ENCODE measurements at regions not wholly inside any gene's neighbourhood (a gene's known extent, or its start where the extent isn't known, plus 50 kb on each side); places are given as distances from the start of the nearest gene placed in this dataset.
A peak's percentile ranks its signal among the peaks of the same experiment; 100 is the strongest.

DNA sequence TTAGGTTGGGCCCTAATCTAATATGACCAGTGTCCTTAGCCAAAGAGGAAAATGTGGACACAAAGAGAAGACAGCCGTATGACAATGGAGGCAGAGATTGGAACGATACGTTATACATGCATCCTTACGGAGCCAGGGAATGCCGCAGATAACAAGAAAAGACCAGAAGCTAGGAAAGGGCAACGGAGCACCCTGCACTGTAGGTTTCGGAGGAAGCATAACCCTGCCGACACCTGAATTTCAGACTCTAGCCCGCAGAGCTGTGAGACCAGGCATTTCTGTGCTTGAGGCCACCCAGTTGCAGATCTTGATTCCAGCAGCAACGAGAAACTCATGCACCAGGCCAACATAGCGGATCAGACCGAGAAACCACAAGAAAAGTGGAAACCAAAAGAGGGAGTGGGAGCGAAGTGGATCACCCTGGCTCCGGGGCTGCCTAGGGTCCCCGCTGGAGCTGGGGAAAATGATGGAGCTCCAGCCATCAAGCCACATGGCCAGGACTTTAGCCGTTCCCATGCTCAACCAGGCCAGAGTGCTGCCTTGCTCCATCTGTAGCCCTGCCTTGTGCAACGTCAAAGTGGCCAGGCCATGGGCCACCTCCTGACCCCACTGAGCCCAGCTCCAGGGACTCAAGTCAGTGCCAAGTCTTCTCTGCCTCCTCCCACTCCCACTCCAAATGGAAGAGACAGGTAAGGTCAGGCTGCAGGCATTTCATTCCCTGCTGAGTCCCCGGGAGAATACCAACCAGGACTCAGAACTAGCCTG is 51.7 kb upstream of the RPL38 start:
- H4K20me1 ChIP-seq (ENCODE audit: insufficient read depth) = no peaks in the 10 kb centered on the region
- no peak overlapping the region for H2AFZ ChIP-seq (ENCODE audit: low read depth, low read length, poor library complexity, severe bottlenecking)
- peaks cover 3% of the 10 kb centered on the region; the same call in 1 of the 2 replicates for H3K27me3 ChIP-seq (ENCODE audit: insufficient read depth, low read length)
- no peak overlapping the region for H3K4me2 ChIP-seq (ENCODE audit: low read length)
- DNase-seq (ENCODE audit: low read depth, low spot score) = no peak
- no TSS peak for BruUV-seq (replicated peaks)
- H3K4me3 ChIP-seq (replicated peaks in 1 of 2; ENCODE audit: low read depth in 1 of 2, low read length in 2 of 2) = no peak overlapping the region
- no peaks in the 10 kb centered on the region for H3K79me2 ChIP-seq (ENCODE audit: insufficient read depth, low read length)
- ChIA-PET POLR2A (no interaction called here), RAD21 (ENCODE audit: low non-redundant PET in 1 of 2, low total read pairs in 2 of 2, uncharacterized antibody in 2 of 2, unreplicated experiment in 2 of 2) (no interaction called here), CTCF (no interaction called here)
- ATAC-seq = no peak
- H3K9me3 ChIP-seq (ENCODE audit: control insufficient read depth in 1 of 2, insufficient read depth in 1 of 2, low read depth in 1 of 2, low read length in 2 of 2) = no peaks in the 10 kb centered on the region
- no peak overlapping the region for H3K27ac ChIP-seq (ENCODE audit: low read depth, low read length)
- TF ChIP-seq POLR2A (IDR thresholded peaks at IDR 0.05; ENCODE audit: borderline replicate concordance, extremely low read depth, insufficient read depth, insufficient read length) = no peak
- intact Hi-C loops (cut with micrococcal nuclease) = no loop called here
- no peaks in the 10 kb centered on the region for H3K36me3 ChIP-seq (ENCODE audit: control insufficient read depth in 1 of 2, insufficient read depth in 2 of 2, low read length in 2 of 2)
- peaks cover 10 to 19% of the 10 kb centered on the region in 2 experiments for H3K4me1 ChIP-seq (ENCODE audit: control insufficient read depth in 1 of 2, insufficient read depth in 2 of 2, low read length in 2 of 2)
- H3K9ac ChIP-seq (ENCODE audit: low read length) = no peak overlapping the region
- H3K9me2 ChIP-seq (ENCODE audit: insufficient read depth) = no peaks in the 10 kb centered on the region

DNA sequence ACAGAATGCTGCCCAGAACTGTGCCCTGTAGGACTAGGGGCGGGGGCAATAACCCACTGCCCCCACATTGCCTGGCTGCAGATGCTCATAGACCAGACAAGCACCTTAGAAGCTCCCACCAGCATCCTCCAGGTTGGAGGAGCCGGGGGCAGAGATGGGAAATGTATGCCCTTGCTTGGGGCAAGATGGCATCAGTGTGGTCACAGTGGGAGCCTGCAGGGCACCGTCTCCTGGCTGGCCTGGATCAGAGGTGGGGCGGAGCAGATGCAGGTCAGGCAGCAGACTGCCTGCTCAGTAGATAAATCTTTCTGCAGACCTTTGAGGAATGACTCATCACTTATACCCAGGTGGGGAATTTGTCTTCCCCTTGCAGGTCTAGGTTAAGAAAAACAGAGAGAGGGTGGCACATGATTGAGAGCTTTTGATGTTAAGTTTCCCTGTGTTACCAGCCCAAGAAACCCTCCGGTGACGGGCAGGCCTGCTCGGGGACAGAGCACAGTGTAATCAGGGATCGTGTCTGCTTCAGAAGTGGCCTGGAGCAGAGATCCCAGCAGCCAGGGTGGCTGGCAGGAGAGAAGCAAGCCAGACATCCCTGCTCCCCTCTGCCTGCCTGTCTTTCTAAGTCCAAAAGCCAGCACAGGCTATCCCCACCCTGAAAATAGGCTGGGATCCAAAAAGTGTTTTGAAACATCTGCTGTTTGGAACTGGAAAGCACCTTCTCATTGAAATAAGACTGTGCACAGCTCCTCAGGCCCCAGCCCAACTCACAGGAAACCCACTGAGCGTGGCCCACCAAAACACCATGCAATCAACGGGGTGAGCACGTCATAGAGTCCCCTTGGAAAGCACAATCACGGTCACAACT is 50.7 kb upstream of the RPL38 start:
- Histone ChIP-seq H4K20me1 (ENCODE audit: insufficient read depth) (no peaks in the 10 kb centered on the region), H3K27me3 (ENCODE audit: insufficient read depth, low read length) (peaks cover 3% of the 10 kb centered on the region; the same call in 1 of the 2 replicates), H3K4me3 (replicated peaks in 1 of 2; ENCODE audit: low read depth in 1 of 2, low read length in 2 of 2) (no peak overlapping the region), H3K4me2 (ENCODE audit: low read length) (peak overlapping the region; percentile 20; the same call in 1 of the 2 replicates), H3K79me2 (ENCODE audit: insufficient read depth, low read length) (no peaks in the 10 kb centered on the region), H3K9ac (ENCODE audit: low read length) (no peak overlapping the region), H2AFZ (ENCODE audit: low read depth, low read length, poor library complexity, severe bottlenecking) (no peak overlapping the region), H3K9me3 (ENCODE audit: control insufficient read depth in 1 of 2, insufficient read depth in 1 of 2, low read depth in 1 of 2, low read length in 2 of 2) (no peaks in the 10 kb centered on the region), H3K9me2 (ENCODE audit: insufficient read depth) (no peaks in the 10 kb centered on the region), H3K4me1 (ENCODE audit: control insufficient read depth in 1 of 2, insufficient read depth in 2 of 2, low read length in 2 of 2) (peaks cover 10 to 19% of the 10 kb centered on the region in 2 experiments), H3K36me3 (ENCODE audit: control insufficient read depth in 1 of 2, insufficient read depth in 2 of 2, low read length in 2 of 2) (no peaks in the 10 kb centered on the region), H3K27ac (ENCODE audit: low read depth, low read length) (no peak overlapping the region)
- BruUV-seq (replicated peaks) = no TSS peak
- intact Hi-C loops (cut with micrococcal nuclease) = no loop called here
- CTCF ChIA-PET = no interaction called here
- POLR2A ChIA-PET = no interaction called here
- RAD21 ChIA-PET (ENCODE audit: low non-redundant PET in 1 of 2, low total read pairs in 2 of 2, uncharacterized antibody in 2 of 2, unreplicated experiment in 2 of 2) = no interaction called here
- ATAC-seq = peak; percentile 63
- no peak for DNase-seq (ENCODE audit: low read depth, low spot score)
- TF ChIP-seq FOSL1 (IDR thresholded peaks at IDR 0.05; ENCODE audit: low read depth) = no peak
- no peak for TF ChIP-seq REST (IDR thresholded peaks at IDR 0.05; ENCODE audit: low read depth)
- TF ChIP-seq SRF (IDR thresholded peaks at IDR 0.05; ENCODE audit: low read depth) = no peak
- TF ChIP-seq, protein P1, sequence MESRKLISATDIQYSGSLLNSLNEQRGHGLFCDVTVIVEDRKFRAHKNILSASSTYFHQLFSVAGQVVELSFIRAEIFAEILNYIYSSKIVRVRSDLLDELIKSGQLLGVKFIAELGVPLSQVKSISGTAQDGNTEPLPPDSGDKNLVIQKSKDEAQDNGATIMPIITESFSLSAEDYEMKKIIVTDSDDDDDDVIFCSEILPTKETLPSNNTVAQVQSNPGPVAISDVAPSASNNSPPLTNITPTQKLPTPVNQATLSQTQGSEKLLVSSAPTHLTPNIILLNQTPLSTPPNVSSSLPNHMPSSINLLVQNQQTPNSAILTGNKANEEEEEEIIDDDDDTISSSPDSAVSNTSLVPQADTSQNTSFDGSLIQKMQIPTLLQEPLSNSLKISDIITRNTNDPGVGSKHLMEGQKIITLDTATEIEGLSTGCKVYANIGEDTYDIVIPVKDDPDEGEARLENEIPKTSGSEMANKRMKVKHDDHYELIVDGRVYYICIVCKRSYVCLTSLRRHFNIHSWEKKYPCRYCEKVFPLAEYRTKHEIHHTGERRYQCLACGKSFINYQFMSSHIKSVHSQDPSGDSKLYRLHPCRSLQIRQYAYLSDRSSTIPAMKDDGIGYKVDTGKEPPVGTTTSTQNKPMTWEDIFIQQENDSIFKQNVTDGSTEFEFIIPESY (IDR thresholded peaks at IDR 0.05; ENCODE audit: extremely low read depth, insufficient replicate concordance, low read length) = no peak
- no peak for TF ChIP-seq YY1 (IDR thresholded peaks at IDR 0.05; ENCODE audit: extremely low read depth, insufficient replicate concordance, low read depth, low read length)
- TF ChIP-seq SIN3A (IDR thresholded peaks at IDR 0.05; ENCODE audit: low read depth) = no peak
- no peak for TF ChIP-seq CEBPB (IDR thresholded peaks at IDR 0.05; ENCODE audit: low read depth)
- no peak for TF ChIP-seq MAX (IDR thresholded peaks at IDR 0.05)

Measured in HCT116 (cell line).